PC-9 (cell line): ENCODE measurements at regions not wholly inside any gene's neighbourhood (a gene's known extent, or its start where the extent isn't known, plus 50 kb on each side); places are given as distances from the start of the nearest gene placed in this dataset.

Experiments
- BruUV-seq: library from RNA; stranded (reverse); fragments of 400-500 nt; replicated peaks from 2 replicates; lab custom pipeline; 2021; lab: Mats Ljungman, UMichigan
- CTCF ChIA-PET: fragments of 300-600 bp; sonication (Branson Sonifier 250); formaldehyde crosslinking; loops from one replicate; lab custom pipeline; 2022; ENCODE audit warnings: antibody characterized with exemption; lab: Charles Lee
- POLR2A ChIA-PET: fragments of 300-600 bp; sonication (Branson Sonifier 250); formaldehyde crosslinking; loops from one replicate; lab custom pipeline; 2022; ENCODE audit warnings: antibody characterized with exemption; ENCODE audit not compliant: unreplicated experiment; lab: Charles Lee
- DNase-seq, 2 experiments: peaks; one replicate each; pipeline versions ENCODE4 v3.0.0 to v3.0.0-alpha.2; 2015 to 2022; ENCODE audit warnings: mixed read lengths in 1 of 2
- H2AFZ ChIP-seq: fragments of 200-600 bp; sonication (generic); 2 replicates; pipeline ENCODE4 v1.8.1; 2017; ENCODE audit warnings: antibody characterized with exemption
- H3F3A ChIP-seq: fragments of 200-600 bp; sonication (generic); 2 replicates; pipeline ENCODE4 v1.8.1; 2017; ENCODE audit warnings: antibody characterized with exemption, mild to moderate bottlenecking, low read depth; ENCODE audit not compliant: insufficient read depth
- H3K27ac ChIP-seq: fragments of 200-600 bp; sonication (generic); 2 replicates; pipeline ENCODE4 v1.6.1; 2016; ENCODE audit warnings: mixed run types
- H3K27me3 ChIP-seq: fragments of 200-600 bp; sonication (generic); 2 replicates; pipeline ENCODE4 v1.6.1; 2016; ENCODE audit warnings: low read depth, mixed run types; ENCODE audit not compliant: insufficient read depth
- H3K36me3 ChIP-seq: fragments of 200-600 bp; sonication (generic); 2 replicates; pipeline ENCODE4 v1.6.1; 2016; ENCODE audit warnings: low read depth, mixed run types
- H3K4me1 ChIP-seq: fragments of 200-600 bp; sonication (generic); replicated peaks from 2 replicates; pipeline ENCODE4 v1.6.1; 2016; ENCODE audit warnings: mixed run types; ENCODE audit not compliant: insufficient read depth
- H3K4me2 ChIP-seq: fragments of 200-600 bp; sonication (generic); 2 replicates; pipeline ENCODE4 v1.6.1; 2017; ENCODE audit warnings: mixed run types
- H3K4me3 ChIP-seq: fragments of 200-600 bp; sonication (generic); 2 replicates; pipeline ENCODE4 v1.6.1; 2016; ENCODE audit warnings: mixed run types
- H3K79me2 ChIP-seq: fragments of 200-600 bp; sonication (generic); 2 replicates; pipeline ENCODE4 v1.6.1; 2017; ENCODE audit warnings: low read depth, mixed run types
- H3K9me2 ChIP-seq: fragments of 200-600 bp; sonication (generic); 2 replicates; pipeline ENCODE4 v1.8.1; 2017; ENCODE audit warnings: mild to moderate bottlenecking; ENCODE audit not compliant: insufficient read depth
- H3K9me3 ChIP-seq: fragments of 200-600 bp; sonication (generic); 2 replicates; pipeline ENCODE4 v1.8.1; 2016; ENCODE audit warnings: low read depth; ENCODE audit not compliant: insufficient read depth
- H4K20me1 ChIP-seq: fragments of 200-600 bp; sonication (generic); 2 replicates; pipeline ENCODE4 v1.8.1; 2017; ENCODE audit not compliant: insufficient read depth
- EZH2 ChIP-seq: fragments of 200-600 bp; sonication (generic); IDR thresholded peaks from 2 replicates; pipeline ENCODE4 v1.8.0; 2017; ENCODE audit warnings: antibody characterized with exemption, low read depth
- intact Hi-C: fragments of 100-400 bp; cut with micrococcal nuclease; formaldehyde crosslinking; loops from one replicate; pipeline ENCODE4 v1.10.0; 2022; ENCODE audit not compliant: unreplicated experiment
- TF ChIP-seq, protein P1 (sequence below): fragments of 200-600 bp; sonication (generic); conservative IDR thresholded peaks from 2 replicates; pipeline ENCODE4 v1.6.1; 2017; ENCODE audit warnings: mixed run types, antibody characterized with exemption, mild to moderate bottlenecking, moderate library complexity

DNA sequence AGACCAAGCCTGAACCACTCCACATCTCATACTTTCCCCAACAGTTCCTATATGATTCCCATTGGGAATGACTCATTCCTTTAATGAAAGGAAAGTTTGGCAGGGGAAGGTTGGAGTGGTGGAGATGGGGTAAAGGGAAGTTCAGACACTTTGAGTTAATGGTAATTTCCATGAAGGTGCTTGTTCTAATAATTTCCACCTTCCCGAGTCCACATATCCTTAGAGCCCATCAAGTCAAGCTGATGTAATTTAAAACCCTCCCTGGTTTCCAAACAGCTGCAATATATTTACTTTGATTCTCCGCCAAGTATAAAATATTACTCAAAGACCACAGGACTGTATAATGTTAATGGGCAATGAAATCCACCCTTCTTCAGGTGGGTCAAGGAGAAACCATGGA, 95.0 kb upstream of the GALNT15 start:
- Histone ChIP-seq H3K4me1 (no peaks in the 10 kb centered on the region), H2AFZ (no peak overlapping the region), H3K36me3 (no peaks in the 10 kb centered on the region), H3K9me3 (peaks cover 8% of the 10 kb centered on the region), H3K27me3 (no peaks in the 10 kb centered on the region), H4K20me1 (no peaks in the 10 kb centered on the region), H3K4me3 (no peak overlapping the region), H3K79me2 (no peaks in the 10 kb centered on the region), H3K9me2 (no peaks in the 10 kb centered on the region), H3K4me2 (no peak overlapping the region), H3F3A (no peaks in the 10 kb centered on the region), H3K27ac (no peak overlapping the region)
- ChIA-PET POLR2A (no interaction called here), CTCF (no interaction called here)
- intact Hi-C loops: no loop called here
- no peak for DNase-seq
- BruUV-seq: no TSS peak
- TF ChIP-seq, protein P1, sequence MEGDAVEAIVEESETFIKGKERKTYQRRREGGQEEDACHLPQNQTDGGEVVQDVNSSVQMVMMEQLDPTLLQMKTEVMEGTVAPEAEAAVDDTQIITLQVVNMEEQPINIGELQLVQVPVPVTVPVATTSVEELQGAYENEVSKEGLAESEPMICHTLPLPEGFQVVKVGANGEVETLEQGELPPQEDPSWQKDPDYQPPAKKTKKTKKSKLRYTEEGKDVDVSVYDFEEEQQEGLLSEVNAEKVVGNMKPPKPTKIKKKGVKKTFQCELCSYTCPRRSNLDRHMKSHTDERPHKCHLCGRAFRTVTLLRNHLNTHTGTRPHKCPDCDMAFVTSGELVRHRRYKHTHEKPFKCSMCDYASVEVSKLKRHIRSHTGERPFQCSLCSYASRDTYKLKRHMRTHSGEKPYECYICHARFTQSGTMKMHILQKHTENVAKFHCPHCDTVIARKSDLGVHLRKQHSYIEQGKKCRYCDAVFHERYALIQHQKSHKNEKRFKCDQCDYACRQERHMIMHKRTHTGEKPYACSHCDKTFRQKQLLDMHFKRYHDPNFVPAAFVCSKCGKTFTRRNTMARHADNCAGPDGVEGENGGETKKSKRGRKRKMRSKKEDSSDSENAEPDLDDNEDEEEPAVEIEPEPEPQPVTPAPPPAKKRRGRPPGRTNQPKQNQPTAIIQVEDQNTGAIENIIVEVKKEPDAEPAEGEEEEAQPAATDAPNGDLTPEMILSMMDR: no peak
- no peak for TF ChIP-seq EZH2

DNA sequence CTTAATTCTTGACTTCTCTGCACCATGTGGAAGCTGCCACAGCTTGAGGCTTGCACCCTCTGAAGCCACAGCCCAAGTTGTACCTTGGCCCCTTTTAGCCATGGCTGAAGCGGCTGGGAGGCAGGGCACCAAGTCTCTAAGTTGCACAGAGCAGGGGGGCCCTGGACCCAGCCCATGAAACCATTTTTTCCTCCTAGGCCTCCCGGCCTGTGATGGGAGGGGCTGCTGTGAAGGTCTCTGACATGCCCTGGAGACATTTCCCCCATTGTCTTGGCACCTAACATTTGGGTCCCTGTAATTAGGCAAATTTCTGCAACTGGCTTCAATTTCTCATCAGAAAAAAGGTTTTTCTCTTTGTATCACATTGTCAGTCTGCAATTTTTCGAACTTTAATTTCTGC, 92.8 kb upstream of the GALNT15 start:
- intact Hi-C loops: no loop called here
- H3K27ac ChIP-seq: no peak overlapping the region
- no peak for TF ChIP-seq EZH2
- TF ChIP-seq, protein P1: no peak
- H4K20me1 ChIP-seq: no peaks in the 10 kb centered on the region
- ChIA-PET CTCF (no interaction called here), POLR2A (no interaction called here)
- BruUV-seq: no TSS peak
- no peaks in the 10 kb centered on the region for H3K9me2 ChIP-seq
- H3K9me3 ChIP-seq: peaks cover 8% of the 10 kb centered on the region
- H3K4me2 ChIP-seq: no peak overlapping the region
- H3K79me2 ChIP-seq: no peaks in the 10 kb centered on the region
- H3K4me3 ChIP-seq: no peak overlapping the region
- no peak overlapping the region for H2AFZ ChIP-seq
- no peaks in the 10 kb centered on the region for H3F3A ChIP-seq
- DNase-seq: no peak
- no peaks in the 10 kb centered on the region for H3K4me1 ChIP-seq
- no peaks in the 10 kb centered on the region for H3K27me3 ChIP-seq
- H3K36me3 ChIP-seq: no peaks in the 10 kb centered on the region

DNA sequence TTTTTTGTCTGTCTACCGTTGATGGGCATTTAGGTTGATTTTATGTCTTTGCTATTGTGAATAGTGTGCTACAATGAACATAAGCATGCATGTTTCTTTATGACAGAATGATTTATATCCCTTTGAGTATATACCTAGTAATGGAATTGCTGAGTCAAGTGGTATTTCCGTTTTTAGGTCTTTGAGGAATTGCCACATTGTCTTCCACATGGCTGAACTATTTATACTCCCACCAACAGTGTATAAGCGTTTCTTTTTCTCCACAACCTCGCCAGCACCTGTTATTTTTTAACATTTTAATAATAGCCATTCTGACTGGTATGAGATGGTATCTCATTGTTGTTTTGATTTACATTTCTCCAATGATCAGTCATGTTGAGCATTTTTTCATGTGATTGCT, 89.6 kb upstream of the GALNT15 start:
- intact Hi-C loops: no loop called here
- Histone ChIP-seq H3K4me2 (no peak overlapping the region), H3F3A (peaks cover 5% of the 10 kb centered on the region; the same call in 1 of the 2 replicates), H3K27me3 (no peaks in the 10 kb centered on the region), H3K9me3 (peaks cover 12% of the 10 kb centered on the region), H3K36me3 (no peaks in the 10 kb centered on the region), H4K20me1 (no peaks in the 10 kb centered on the region), H3K4me1 (peaks cover 8% of the 10 kb centered on the region), H3K4me3 (no peak overlapping the region), H3K27ac (no peak overlapping the region), H3K9me2 (no peaks in the 10 kb centered on the region), H3K79me2 (no peaks in the 10 kb centered on the region), H2AFZ (no peak overlapping the region)
- CTCF ChIA-PET: no interaction called here
- no peak for DNase-seq
- BruUV-seq: no TSS peak
- TF ChIP-seq, protein P1: no peak
- no peak for TF ChIP-seq EZH2
- POLR2A ChIA-PET: no interaction called here
